HepG2 (cell line): ENCODE measurements at regions not wholly inside any gene's neighbourhood (a gene's known extent, or its start where the extent isn't known, plus 50 kb on each side); places are given as distances from the start of the nearest gene placed in this dataset.

ENCODE experiments used
- KDM5B ChIP-seq: sonication (generic); formaldehyde crosslinking; IDR thresholded peaks from 2 replicates; pipeline ENCODE4 v1.4.0; 2020; ENCODE audit warnings: missing genetic modification reagents, mild to moderate bottlenecking, borderline replicate concordance
- REST ChIP-seq, 2 experiments: IDR thresholded peaks; 2 replicates each; pipeline ENCODE4 v1.6.1; 2011 to 2012; ENCODE audit warnings: low read length in 2 of 2, borderline replicate concordance in 1 of 2, low read depth in 1 of 2, mild to moderate bottlenecking in 1 of 2, moderate library complexity in 1 of 2
- SYNCRIP ChIP-seq: fragments of 200-400 bp; formaldehyde crosslinking; IDR thresholded peaks from 2 replicates; pipeline ENCODE4 v1.6.1; 2018; ENCODE audit warnings: mild to moderate bottlenecking, low read depth, low read length; ENCODE audit not compliant: insufficient read depth
- ZNF292 ChIP-seq: sonication (generic); formaldehyde crosslinking; IDR thresholded peaks from 2 replicates; pipeline ENCODE4 v1.8.1; 2022; ENCODE audit warnings: mild to moderate bottlenecking, low read depth, missing genetic modification reagents, borderline replicate concordance
- TF ChIP-seq, protein P1 (sequence below): sonication (generic); formaldehyde crosslinking; IDR thresholded peaks from 2 replicates; pipeline ENCODE4 v1.8.0; 2022; ENCODE audit warnings: missing genetic modification reagents, mild to moderate bottlenecking, moderate library complexity, borderline replicate concordance
- TF ChIP-seq, protein P2 (sequence below): IDR thresholded peaks from 2 replicates; pipeline ENCODE4 v1.6.1; 2018; ENCODE audit warnings: missing genetic modification reagents, mild to moderate bottlenecking, missing compliant biosample characterization

DNA sequence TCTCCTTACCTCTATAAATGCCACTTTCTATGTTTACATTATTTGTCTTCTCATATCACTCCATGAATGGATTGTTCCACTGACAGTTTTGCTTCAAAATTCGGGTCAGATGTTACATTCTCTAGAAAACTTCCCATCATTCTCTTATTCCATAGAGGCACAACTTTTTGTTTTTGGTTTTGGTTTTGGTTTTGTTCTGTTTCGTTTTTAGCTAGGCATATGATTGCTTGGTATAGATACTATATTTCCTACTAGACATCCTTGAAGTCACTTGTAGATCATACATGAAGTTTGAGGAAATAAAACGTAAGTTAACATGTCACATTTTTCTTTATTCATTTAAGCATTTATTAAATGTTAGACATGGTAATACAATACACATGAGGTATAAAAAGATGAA lies 961.0 kb downstream of the PCDH18 start (continued):
- TF ChIP-seq, protein P1, sequence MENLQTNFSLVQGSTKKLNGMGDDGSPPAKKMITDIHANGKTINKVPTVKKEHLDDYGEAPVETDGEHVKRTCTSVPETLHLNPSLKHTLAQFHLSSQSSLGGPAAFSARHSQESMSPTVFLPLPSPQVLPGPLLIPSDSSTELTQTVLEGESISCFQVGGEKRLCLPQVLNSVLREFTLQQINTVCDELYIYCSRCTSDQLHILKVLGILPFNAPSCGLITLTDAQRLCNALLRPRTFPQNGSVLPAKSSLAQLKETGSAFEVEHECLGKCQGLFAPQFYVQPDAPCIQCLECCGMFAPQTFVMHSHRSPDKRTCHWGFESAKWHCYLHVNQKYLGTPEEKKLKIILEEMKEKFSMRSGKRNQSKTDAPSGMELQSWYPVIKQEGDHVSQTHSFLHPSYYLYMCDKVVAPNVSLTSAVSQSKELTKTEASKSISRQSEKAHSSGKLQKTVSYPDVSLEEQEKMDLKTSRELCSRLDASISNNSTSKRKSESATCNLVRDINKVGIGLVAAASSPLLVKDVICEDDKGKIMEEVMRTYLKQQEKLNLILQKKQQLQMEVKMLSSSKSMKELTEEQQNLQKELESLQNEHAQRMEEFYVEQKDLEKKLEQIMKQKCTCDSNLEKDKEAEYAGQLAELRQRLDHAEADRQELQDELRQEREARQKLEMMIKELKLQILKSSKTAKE, result no peak
- TF ChIP-seq, protein P2, sequence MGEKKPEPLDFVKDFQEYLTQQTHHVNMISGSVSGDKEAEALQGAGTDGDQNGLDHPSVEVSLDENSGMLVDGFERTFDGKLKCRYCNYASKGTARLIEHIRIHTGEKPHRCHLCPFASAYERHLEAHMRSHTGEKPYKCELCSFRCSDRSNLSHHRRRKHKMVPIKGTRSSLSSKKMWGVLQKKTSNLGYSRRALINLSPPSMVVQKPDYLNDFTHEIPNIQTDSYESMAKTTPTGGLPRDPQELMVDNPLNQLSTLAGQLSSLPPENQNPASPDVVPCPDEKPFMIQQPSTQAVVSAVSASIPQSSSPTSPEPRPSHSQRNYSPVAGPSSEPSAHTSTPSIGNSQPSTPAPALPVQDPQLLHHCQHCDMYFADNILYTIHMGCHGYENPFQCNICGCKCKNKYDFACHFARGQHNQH (CRISPR knock-in tag), result no peak
- TF ChIP-seq REST (IDR thresholded peaks at IDR 0.05; ENCODE audit: borderline replicate concordance in 1 of 2, low read depth in 1 of 2, low read length in 2 of 2), result no peak
- TF ChIP-seq SYNCRIP, result no peak
- no peak for TF ChIP-seq KDM5B (CRISPR knock-in tag)
- TF ChIP-seq ZNF292 (CRISPR knock-in tag), result no peak
